ENCODE measurements at regions not wholly inside any gene's neighbourhood (a gene's known extent, or its start where the extent isn't known, plus 50 kb on each side); places are given as distances from the start of the nearest gene placed in this dataset.

- TF ChIP-seq CTCF (IDR thresholded peaks at IDR 0.05) (no peak), POLR2AphosphoS5 (IDR thresholded peaks at IDR 0.05) (no peak), POLR2A (IDR thresholded peaks at IDR 0.05) (no peak)
Measured at GRCh38 chr2:41605914-41606313, 441.9 kb upstream of the PKDCC start.

Data from sigmoid colon (tissue), 4 donors.